Neural cell (in vitro differentiated cells): ENCODE measurements at regions not wholly inside any gene's neighbourhood (a gene's known extent, or its start where the extent isn't known, plus 50 kb on each side); places are given as distances from the start of the nearest gene placed in this dataset.

Experiments
- H2AFZ ChIP-seq: fragments of 200-600, 300-800 bp; sonication (generic), shearing (Covaris generic); 2 replicates; pipeline ENCODE4 v1.6.0; 2014; ENCODE audit warnings: low read depth, mild to moderate bottlenecking, antibody characterized with exemption, low read length, moderate library complexity
- H3F3A ChIP-seq: fragments of 200-600 bp; shearing (Covaris generic); 2 replicates; pipeline ENCODE4 v1.6.1; 2016; ENCODE audit warnings: mild to moderate bottlenecking, moderate library complexity, mixed read lengths, antibody characterized with exemption, low read length; ENCODE audit not compliant: insufficient read depth, poor library complexity, severe bottlenecking
- H3K27ac ChIP-seq: fragments of 200-600, 300-800 bp; sonication (generic), shearing (Covaris generic); 2 replicates; pipeline ENCODE4 v1.5.1; 2014; ENCODE audit warnings: mild to moderate bottlenecking, low read length, moderate library complexity
- H3K27me3 ChIP-seq: fragments of 300-800, 200-600 bp; sonication (generic), shearing (Covaris generic); 2 replicates; pipeline ENCODE4 v1.6.0; 2014; ENCODE audit warnings: mild to moderate bottlenecking, low read depth, low read length, moderate library complexity; ENCODE audit not compliant: insufficient read depth
- H3K36me3 ChIP-seq: fragments of 300-800, 200-600 bp; sonication (generic), shearing (Covaris generic); 2 replicates; pipeline ENCODE4 v1.5.1; 2014; ENCODE audit warnings: mild to moderate bottlenecking, antibody characterized with exemption, low read length, moderate library complexity; ENCODE audit not compliant: insufficient read depth
- H3K4me2 ChIP-seq: fragments of 300-800, 200-600 bp; sonication (generic), shearing (Covaris generic); 2 replicates; pipeline ENCODE4 v1.6.0; 2014; ENCODE audit warnings: mild to moderate bottlenecking, low read length
- H3K4me3 ChIP-seq: fragments of 300-800, 200-600 bp; sonication (generic), shearing (Covaris generic); 2 replicates; pipeline ENCODE4 v1.5.1; 2014; ENCODE audit warnings: mild to moderate bottlenecking, low read length, moderate library complexity
- H3K79me2 ChIP-seq: fragments of 200-600 bp; shearing (Covaris generic); replicated peaks from 2 replicates; pipeline ENCODE4 v1.6.0; 2014; ENCODE audit warnings: mild to moderate bottlenecking, low read length, moderate library complexity; ENCODE audit not compliant: insufficient read depth
- H3K9ac ChIP-seq: fragments of 300-800, 200-600 bp; sonication (generic), shearing (Covaris generic); 2 replicates; pipeline ENCODE4 v1.6.1; 2016; ENCODE audit warnings: mild to moderate bottlenecking, low read length, mixed read lengths
- H3K9me2 ChIP-seq: fragments of 200-600 bp; shearing (Covaris generic); 2 replicates; pipeline ENCODE4 v1.6.1; 2016; ENCODE audit warnings: mild to moderate bottlenecking, low read length, mixed read lengths; ENCODE audit not compliant: insufficient read depth
- H3K9me3 ChIP-seq: fragments of 200-600, 300-800 bp; sonication (generic), shearing (Covaris generic); 2 replicates; pipeline ENCODE4 v1.6.1; 2016; ENCODE audit warnings: mild to moderate bottlenecking, mixed run types, low read length, moderate library complexity, mixed read lengths
- H4K20me1 ChIP-seq: fragments of 200-600 bp; shearing (Covaris generic); 2 replicates; pipeline ENCODE4 v1.6.1; 2016; ENCODE audit warnings: mild to moderate bottlenecking, mixed run types; ENCODE audit not compliant: insufficient read depth
- CTCF ChIP-seq: fragments of 450-650 bp; IDR thresholded peaks from 2 replicates; pipeline ENCODE4 v1.5.1; 2014; ENCODE audit warnings: antibody characterized with exemption, mild to moderate bottlenecking, moderate library complexity; ENCODE audit not compliant: poor library complexity, severe bottlenecking
- EP300 ChIP-seq: fragments of 450-650 bp; conservative IDR thresholded peaks from 2 replicates; pipeline ENCODE4 v1.6.1; 2014; ENCODE audit warnings: antibody characterized with exemption, mild to moderate bottlenecking, moderate library complexity; ENCODE audit not compliant: poor library complexity, severe bottlenecking
- EZH2 ChIP-seq: fragments of 200-600, 300-800 bp; shearing (Covaris generic), sonication (generic); IDR thresholded peaks from 2 replicates; pipeline ENCODE4 v1.6.1; 2014; ENCODE audit warnings: antibody characterized with exemption, low read length, borderline replicate concordance, mild to moderate bottlenecking; ENCODE audit not compliant: insufficient read depth, poor library complexity, severe bottlenecking
- MXI1 ChIP-seq: fragments of 450-650 bp; conservative IDR thresholded peaks from 2 replicates; pipeline ENCODE4 v1.6.1; 2014; ENCODE audit warnings: antibody characterized with exemption, mild to moderate bottlenecking; ENCODE audit not compliant: poor library complexity, severe bottlenecking
- POLR2AphosphoS5 ChIP-seq: IDR thresholded peaks from 2 replicates; pipeline ENCODE4 v1.6.1; 2012
- RAD21 ChIP-seq: fragments of 450-650 bp; conservative IDR thresholded peaks from 2 replicates; pipeline ENCODE4 v1.6.1; 2014; ENCODE audit warnings: antibody characterized with exemption, mild to moderate bottlenecking, moderate library complexity
- REST ChIP-seq: IDR thresholded peaks from 2 replicates; pipeline ENCODE4 v1.6.1; 2012; ENCODE audit warnings: borderline replicate concordance
- SMC3 ChIP-seq: fragments of 450-650 bp; conservative IDR thresholded peaks from 2 replicates; pipeline ENCODE4 v1.6.1; 2014; ENCODE audit warnings: antibody characterized with exemption, mild to moderate bottlenecking, moderate library complexity; ENCODE audit not compliant: poor library complexity
- TAF1 ChIP-seq: IDR thresholded peaks from 2 replicates; pipeline ENCODE4 v1.6.1; 2012; ENCODE audit warnings: low read depth

- no peak overlapping the region for H3K9ac ChIP-seq
- no peaks in the 10 kb centered on the region for H3F3A ChIP-seq
- no peak overlapping the region for H3K27ac ChIP-seq
- H4K20me1 ChIP-seq: no peaks in the 10 kb centered on the region
- no peak overlapping the region for H3K4me2 ChIP-seq
- H3K9me2 ChIP-seq: no peaks in the 10 kb centered on the region
- no peak overlapping the region for H2AFZ ChIP-seq
- H3K4me3 ChIP-seq: no peak overlapping the region
- H3K9me3 ChIP-seq: no peaks in the 10 kb centered on the region
- no peaks in the 10 kb centered on the region for H3K79me2 ChIP-seq
- H3K27me3 ChIP-seq: no peaks in the 10 kb centered on the region
- TF ChIP-seq EZH2 (no peak), RAD21 (no peak), CTCF (no peak), REST (no peak), TAF1 (no peak), EP300 (no peak), SMC3 (no peak), POLR2AphosphoS5 (no peak), MXI1 (no peak)
- no peaks in the 10 kb centered on the region for H3K36me3 ChIP-seq
Observed at GRCh38 chr18:47316924-47317323, 65.5 kb upstream of the SKOR2 start.

- TF ChIP-seq RAD21 (no peak), TAF1 (no peak), CTCF (no peak), SMC3 (no peak), REST (no peak), EZH2 (no peak), EP300 (no peak), MXI1 (no peak), POLR2AphosphoS5 (no peak)
- Histone ChIP-seq H3K9me3 (no peaks in the 10 kb centered on the region), H3K4me2 (no peak overlapping the region), H3K9ac (no peak overlapping the region), H3K27me3 (no peaks in the 10 kb centered on the region), H3K36me3 (no peaks in the 10 kb centered on the region), H2AFZ (no peak overlapping the region), H3K4me3 (no peak overlapping the region), H3K9me2 (no peaks in the 10 kb centered on the region), H3K79me2 (no peaks in the 10 kb centered on the region), H4K20me1 (no peaks in the 10 kb centered on the region), H3K27ac (no peak overlapping the region), H3F3A (no peaks in the 10 kb centered on the region)
Observed at GRCh38 chr18:47313901-47314300, 62.4 kb upstream of the SKOR2 start.
